Duodenal mucosa (tissue), 2 donors: ENCODE measurements at regions not wholly inside any gene's neighbourhood (a gene's known extent, or its start where the extent isn't known, plus 50 kb on each side); places are given as distances from the start of the nearest gene placed in this dataset.

Source experiments
- H3K27ac ChIP-seq: one replicate; pipeline ENCODE4 v1.7.0; 2013; ENCODE audit warnings: low read depth, low read length
- H3K27me3 ChIP-seq, 2 donors: one replicate each; pipeline ENCODE4 v1.7.0; 2013; ENCODE audit warnings: low read length in 2 of 2, control low read depth in 1 of 2; ENCODE audit not compliant: insufficient read depth in 2 of 2, control insufficient read depth in 1 of 2
- H3K36me3 ChIP-seq, 2 donors: one replicate each; pipeline ENCODE4 v1.7.0; 2013; ENCODE audit warnings: low read length in 2 of 2, control low read depth in 1 of 2; ENCODE audit not compliant: insufficient read depth in 2 of 2, control insufficient read depth in 1 of 2
- H3K4me1 ChIP-seq, 2 donors: one replicate each; pipeline ENCODE4 v1.7.0; 2013; ENCODE audit warnings: low read length in 2 of 2, control low read depth in 1 of 2; ENCODE audit not compliant: insufficient read depth in 2 of 2, control insufficient read depth in 1 of 2
- H3K4me3 ChIP-seq, 2 donors: one replicate each; pipeline ENCODE4 v1.7.0; 2013; ENCODE audit warnings: low read length in 2 of 2, low read depth in 1 of 2
- H3K9ac ChIP-seq, 2 donors: one replicate each; pipeline ENCODE4 v1.7.0; 2013; ENCODE audit warnings: low read length in 2 of 2, low read depth in 1 of 2
- H3K9me3 ChIP-seq, 2 donors: one replicate each; pipeline ENCODE4 v1.7.0; 2013; ENCODE audit warnings: low read length in 2 of 2, control low read depth in 1 of 2; ENCODE audit not compliant: control insufficient read depth in 1 of 2

GRCh38 chr4:23986270-23986669 lies 96.4 kb upstream of the PPARGC1A start:
- Histone ChIP-seq H3K27ac (no peak overlapping the region), H3K9ac (no peak overlapping the region), H3K4me1 (no peaks in the 10 kb centered on the region), H3K9me3 (no peaks in the 10 kb centered on the region), H3K36me3 (no peaks in the 10 kb centered on the region), H3K4me3 (no peak overlapping the region), H3K27me3 (no peaks in the 10 kb centered on the region)

- H3K4me3 ChIP-seq = no peak overlapping the region
- H3K9me3 ChIP-seq = no peaks in the 10 kb centered on the region
These were observed 91.5 kb upstream of the PPARGC1A start for GRCh38 chr4:23981328-23981727.

GRCh38 chr4:23979534-23979933 lies 89.7 kb upstream of the PPARGC1A start:
- H3K36me3 ChIP-seq = no peaks in the 10 kb centered on the region
- peaks cover 0 to 9% of the 10 kb centered on the region in 2 donors for H3K4me1 ChIP-seq
- H3K9me3 ChIP-seq = no peaks in the 10 kb centered on the region
- no peak overlapping the region for H3K27ac ChIP-seq
- no peak overlapping the region for H3K9ac ChIP-seq
- no peaks in the 10 kb centered on the region for H3K27me3 ChIP-seq
- H3K4me3 ChIP-seq = no peak overlapping the region

More at GRCh38 chr4:23981328-23981727, 91.5 kb upstream of the PPARGC1A start:
- no peak overlapping the region for H3K9ac ChIP-seq
- H3K27me3 ChIP-seq = no peaks in the 10 kb centered on the region
- no peaks in the 10 kb centered on the region for H3K36me3 ChIP-seq
- H3K27ac ChIP-seq = no peak overlapping the region
- peaks cover 0 to 4% of the 10 kb centered on the region in 2 donors for H3K4me1 ChIP-seq

GRCh38 chr4:23978002-23978401 lies 88.2 kb upstream of the PPARGC1A start:
- no peak overlapping the region for H3K9ac ChIP-seq
- no peaks in the 10 kb centered on the region for H3K9me3 ChIP-seq
- peaks cover 0 to 9% of the 10 kb centered on the region in 2 donors for H3K4me1 ChIP-seq
- H3K4me3 ChIP-seq = no peak overlapping the region
- H3K27ac ChIP-seq = no peak overlapping the region
- no peaks in the 10 kb centered on the region for H3K36me3 ChIP-seq
- H3K27me3 ChIP-seq = no peaks in the 10 kb centered on the region

- Histone ChIP-seq H3K9me3 (no peaks in the 10 kb centered on the region), H3K9ac (no peak overlapping the region), H3K36me3 (no peaks in the 10 kb centered on the region), H3K27ac (no peak overlapping the region), H3K4me1 (peaks cover 0 to 9% of the 10 kb centered on the region in 2 donors), H3K4me3 (no peak overlapping the region), H3K27me3 (no peaks in the 10 kb centered on the region)
These were observed 86.6 kb upstream of the PPARGC1A start for GRCh38 chr4:23976423-23976822.

- no peak overlapping the region for H3K4me3 ChIP-seq
- H3K9me3 ChIP-seq = no peaks in the 10 kb centered on the region
- peaks cover 0 to 9% of the 10 kb centered on the region in 2 donors for H3K4me1 ChIP-seq
- no peak overlapping the region for H3K27ac ChIP-seq
- H3K36me3 ChIP-seq = no peaks in the 10 kb centered on the region
- no peak overlapping the region for H3K9ac ChIP-seq
- H3K27me3 ChIP-seq = no peaks in the 10 kb centered on the region
These were observed 83.5 kb upstream of the PPARGC1A start for GRCh38 chr4:23973308-23973855.

- Histone ChIP-seq H3K27ac (no peak overlapping the region), H3K4me1 (peaks cover 0 to 9% of the 10 kb centered on the region in 2 donors), H3K4me3 (no peak overlapping the region), H3K36me3 (no peaks in the 10 kb centered on the region), H3K9ac (no peak overlapping the region), H3K9me3 (no peaks in the 10 kb centered on the region), H3K27me3 (no peaks in the 10 kb centered on the region)
These were observed 83.0 kb upstream of the PPARGC1A start for GRCh38 chr4:23972805-23973204.

GRCh38 chr4:23972187-23972586 lies 82.3 kb upstream of the PPARGC1A start:
- Histone ChIP-seq H3K27me3 (no peaks in the 10 kb centered on the region), H3K36me3 (no peaks in the 10 kb centered on the region), H3K9me3 (no peaks in the 10 kb centered on the region), H3K27ac (no peak overlapping the region), H3K9ac (no peak overlapping the region), H3K4me3 (no peak overlapping the region), H3K4me1 (peaks cover 0 to 9% of the 10 kb centered on the region in 2 donors)

GRCh38 chr4:23970201-23970850 lies 80.5 kb upstream of the PPARGC1A start:
- Histone ChIP-seq H3K4me3 (no peak overlapping the region), H3K36me3 (no peaks in the 10 kb centered on the region), H3K9ac (no peak overlapping the region), H3K27me3 (no peaks in the 10 kb centered on the region), H3K4me1 (no peaks in the 10 kb centered on the region), H3K9me3 (no peaks in the 10 kb centered on the region), H3K27ac (no peak overlapping the region)

GRCh38 chr4:23969635-23970145 lies 79.8 kb upstream of the PPARGC1A start:
- Histone ChIP-seq H3K9ac (no peak overlapping the region), H3K4me3 (no peak overlapping the region), H3K27me3 (no peaks in the 10 kb centered on the region), H3K36me3 (no peaks in the 10 kb centered on the region), H3K4me1 (no peaks in the 10 kb centered on the region), H3K27ac (no peak overlapping the region), H3K9me3 (no peaks in the 10 kb centered on the region)
